T-cell (primary cell): ENCODE measurements at regions not wholly inside any gene's neighbourhood (a gene's known extent, or its start where the extent isn't known, plus 50 kb on each side); places are given as distances from the start of the nearest gene placed in this dataset.

Experiments
- ATAC-seq, 4 experiments: fragments of 200-7000 bp in 3 of 4; fragments of 150-1000 bp in 1 of 4; cut with Tn5 transposase; replicated peaks in 1 of 4; 1 replicate in 3 of 4; 2 replicates in 1 of 4; pipeline ENCODE4 v1.10.0; 2021; ENCODE audit warnings: moderate library complexity in 3 of 4, mild to moderate bottlenecking in 2 of 4, moderate number of reproducible peaks in 1 of 4
- CTCF ChIA-PET, 2 donors: fragments of 300-600 bp; sonication (Branson Sonifier 250); formaldehyde crosslinking; loops; one replicate each; lab custom pipeline; 2022; ENCODE audit warnings: antibody characterized with exemption in 2 of 2; lab: Charles Lee
- POLR2A ChIA-PET, 2 donors: fragments of 300-600 bp; sonication (Branson Sonifier 250); formaldehyde crosslinking; loops; one replicate each; lab custom pipeline; 2022; ENCODE audit warnings: antibody characterized with exemption in 2 of 2; lab: Charles Lee
- DNase-seq, 35 experiments: peaks; one replicate each; pipeline versions ENCODE4 v3.0.0 to v3.0.0-alpha.2; 2013 to 2023
- H3K27ac ChIP-seq: one replicate; pipeline ENCODE4 v1.5.1; 2013; ENCODE audit warnings: low read length
- H3K27me3 ChIP-seq, 2 experiments: replicated peaks in 1 of 2; 1 replicate in 1 of 2; 2 replicates in 1 of 2; pipeline versions ENCODE4 v1.6.1 to v1.7.0; 2013; ENCODE audit warnings: low read length in 1 of 2, mixed read lengths in 1 of 2; ENCODE audit not compliant: control insufficient read depth in 2 of 2, insufficient read depth in 2 of 2; ENCODE audit errors: extremely low read depth in 1 of 2
- H3K36me3 ChIP-seq, 2 donors: 1 replicate in 1 of 2; 2 replicates in 1 of 2; pipeline versions ENCODE4 v1.6.1 to v1.7.0; 2013; ENCODE audit warnings: low read length in 1 of 2; ENCODE audit not compliant: control insufficient read depth in 2 of 2, insufficient read depth in 1 of 2; ENCODE audit errors: extremely low read depth in 1 of 2
- H3K4me1 ChIP-seq, 2 experiments: 1 replicate in 1 of 2; 2 replicates in 1 of 2; pipeline versions ENCODE4 v1.6.1 to v1.7.0; 2013; ENCODE audit warnings: low read length in 2 of 2, mixed read lengths in 1 of 2; ENCODE audit not compliant: insufficient read depth in 2 of 2, control insufficient read depth in 1 of 2; ENCODE audit errors: extremely low read depth in 1 of 2
- H3K4me3 ChIP-seq, 2 donors: 1 replicate in 1 of 2; 2 replicates in 1 of 2; pipeline versions ENCODE4 v1.5.1 to v1.7.0; 2013; ENCODE audit warnings: mild to moderate bottlenecking in 2 of 2, low read length in 1 of 2, moderate library complexity in 1 of 2; ENCODE audit not compliant: control insufficient read depth in 1 of 2; ENCODE audit errors: extremely low read depth in 1 of 2
- H3K9me3 ChIP-seq: 2 replicates; pipeline ENCODE4 v1.7.0; 2013
- H3K27ac Mint-ChIP-seq, 2 donors: one replicate each; pipeline ENCODE4 v1.8.0; 2020 to 2021; ENCODE audit warnings: mild to moderate bottlenecking in 2 of 2, mixed read lengths in 2 of 2
- H3K27me3 Mint-ChIP-seq, 2 donors: one replicate each; pipeline ENCODE4 v1.8.0; 2021 to 2022; ENCODE audit warnings: mixed read lengths in 2 of 2
- H3K36me3 Mint-ChIP-seq: one replicate; pipeline ENCODE4 v1.8.0; 2021; ENCODE audit warnings: mixed read lengths
- H3K4me1 Mint-ChIP-seq, 3 donors: one replicate each; pipeline ENCODE4 v1.8.0; 2020 to 2022; ENCODE audit warnings: mixed read lengths in 3 of 3, mild to moderate bottlenecking in 1 of 3
- H3K4me3 Mint-ChIP-seq, 3 donors: one replicate each; pipeline ENCODE4 v1.8.0; 2020 to 2022; ENCODE audit warnings: mild to moderate bottlenecking in 3 of 3, mixed read lengths in 3 of 3, moderate library complexity in 3 of 3
- H3K9me3 Mint-ChIP-seq, 3 donors: one replicate each; pipeline ENCODE4 v1.8.0; 2020 to 2022; ENCODE audit warnings: mixed read lengths in 3 of 3
- WGBS: methylation state at CpG from one replicate; pipeline ENCODE4 v1.1.5; 2013; ENCODE audit warnings: missing lambda C conversion rate; ENCODE audit not compliant: insufficient coverage; 5-methylcytosine and 5-hydroxymethylcytosine counted together

DNA sequence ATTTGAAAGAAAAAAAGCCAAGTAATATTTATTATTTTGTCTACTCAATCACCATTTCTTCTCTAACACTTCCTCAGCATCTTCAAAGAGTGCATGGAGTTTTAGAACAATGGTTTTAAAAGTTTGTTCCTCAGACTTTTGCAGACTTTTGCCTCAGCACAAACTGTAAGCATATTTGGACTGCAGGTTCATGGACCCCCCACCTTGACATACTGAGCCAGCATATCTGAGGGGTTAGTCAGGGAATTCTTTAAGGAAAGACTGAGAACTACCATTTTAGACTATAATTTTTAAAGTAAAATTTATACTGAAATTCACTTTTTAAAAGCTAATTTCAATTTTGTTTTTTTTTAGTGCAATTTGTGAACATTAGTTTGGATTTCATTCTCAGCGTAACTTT, 1676.8 kb upstream of the PCDH20 start:
- CTCF ChIA-PET, result no interaction called here

DNA sequence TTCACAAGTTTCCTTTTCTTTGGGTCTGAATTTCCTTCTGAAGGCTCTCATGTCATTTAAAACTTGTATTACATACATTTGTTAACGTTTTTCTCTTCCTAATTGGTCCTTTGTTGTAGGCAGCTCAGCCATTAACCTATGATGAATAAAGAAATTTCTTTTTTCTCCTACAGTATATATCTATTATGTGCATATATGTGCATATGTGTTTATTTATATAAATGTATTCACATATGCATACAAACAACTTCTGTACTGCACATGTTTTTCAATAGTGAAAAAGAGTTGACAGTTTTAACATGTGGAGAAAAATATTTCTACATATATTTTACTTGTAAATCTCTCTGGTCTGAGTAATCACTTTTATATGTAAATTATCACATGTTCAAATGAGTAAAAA, 1674.9 kb upstream of the PCDH20 start:
- DNase-seq, result no peak
- H3K27me3 ChIP-seq, result no peaks in the 10 kb centered on the region
- no peak overlapping the region for H3K27ac ChIP-seq
- whole genome bisulfite sequencing, result no CpG with 5 or more reads among the region's 1 CpG
- CTCF ChIA-PET, result no interaction called here
- Mint-ChIP-seq H3K9me3 (peaks cover 0 to 6% (median 0%) of the 10 kb centered on the region in 3 donors), H3K27me3 (no peaks in the 10 kb centered on the region), H3K4me1 (no peaks in the 10 kb centered on the region), H3K4me3 (no peak overlapping the region), H3K36me3 (no peaks in the 10 kb centered on the region), H3K27ac (no peak overlapping the region)
- no peaks in the 10 kb centered on the region for H3K36me3 ChIP-seq
- no peak for ATAC-seq
- H3K9me3 ChIP-seq, result no peaks in the 10 kb centered on the region
- POLR2A ChIA-PET, result no interaction called here
- H3K4me3 ChIP-seq, result no peak overlapping the region
- no peaks in the 10 kb centered on the region for H3K4me1 ChIP-seq

More for the DNA sequence above, 1676.8 kb upstream of the PCDH20 start:
- Histone ChIP-seq H3K4me1 (no peaks in the 10 kb centered on the region), H3K27me3 (no peaks in the 10 kb centered on the region), H3K9me3 (no peaks in the 10 kb centered on the region), H3K4me3 (no peak overlapping the region), H3K27ac (no peak overlapping the region), H3K36me3 (no peaks in the 10 kb centered on the region)
- Mint-ChIP-seq H3K4me3 (no peak overlapping the region), H3K27me3 (no peaks in the 10 kb centered on the region), H3K4me1 (no peaks in the 10 kb centered on the region), H3K9me3 (peaks cover 3 to 10% (median 4%) of the 10 kb centered on the region in 3 donors), H3K36me3 (no peaks in the 10 kb centered on the region), H3K27ac (no peak overlapping the region)
- no CpG with 5 or more reads among the region's 1 CpG for WGBS
- DNase-seq, result no peak
- ATAC-seq, result no peak
- POLR2A ChIA-PET, result interaction anchor here in 1 of 2 donors (0.7 kb wide), 1 partner anchor 23 kb away, joined by 3 read pairs; no protein-coding TSS in a partner anchor

DNA sequence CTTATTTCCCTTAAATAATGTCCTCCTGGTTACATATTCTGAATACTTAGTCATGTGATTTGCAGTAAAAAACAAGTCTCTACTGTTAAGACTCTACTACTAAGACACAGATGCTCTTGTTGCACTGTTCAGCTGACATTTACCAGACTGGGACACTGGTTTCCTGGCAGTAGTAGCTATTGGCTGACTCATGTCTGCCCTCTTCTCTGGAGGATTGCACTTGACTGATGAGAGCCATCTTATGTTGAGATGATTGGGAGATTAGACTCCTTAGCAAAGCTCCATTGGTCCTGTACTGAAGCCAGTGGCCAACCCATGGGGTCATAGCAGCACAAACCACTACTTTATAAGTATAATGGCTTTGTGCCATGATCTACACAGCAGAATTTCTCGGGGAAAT, 1672.6 kb upstream of the PCDH20 start:
- WGBS, result no CpG with 5 or more reads among the region's 1 CpG
- no peak for ATAC-seq
- Histone ChIP-seq H3K9me3 (no peaks in the 10 kb centered on the region), H3K4me1 (no peaks in the 10 kb centered on the region), H3K27ac (no peak overlapping the region), H3K4me3 (no peak overlapping the region), H3K36me3 (no peaks in the 10 kb centered on the region), H3K27me3 (no peaks in the 10 kb centered on the region)
- H3K9me3 Mint-ChIP-seq, result peaks cover 0 to 11% (median 6%) of the 10 kb centered on the region in 3 donors
- no peak overlapping the region for H3K4me3 Mint-ChIP-seq
- H3K36me3 Mint-ChIP-seq, result no peaks in the 10 kb centered on the region
- DNase-seq, result no peak
- H3K27me3 Mint-ChIP-seq, result no peaks in the 10 kb centered on the region
- no peaks in the 10 kb centered on the region for H3K4me1 Mint-ChIP-seq
- POLR2A ChIA-PET, result no interaction called here
- CTCF ChIA-PET, result no interaction called here
- no peak overlapping the region for H3K27ac Mint-ChIP-seq

DNA sequence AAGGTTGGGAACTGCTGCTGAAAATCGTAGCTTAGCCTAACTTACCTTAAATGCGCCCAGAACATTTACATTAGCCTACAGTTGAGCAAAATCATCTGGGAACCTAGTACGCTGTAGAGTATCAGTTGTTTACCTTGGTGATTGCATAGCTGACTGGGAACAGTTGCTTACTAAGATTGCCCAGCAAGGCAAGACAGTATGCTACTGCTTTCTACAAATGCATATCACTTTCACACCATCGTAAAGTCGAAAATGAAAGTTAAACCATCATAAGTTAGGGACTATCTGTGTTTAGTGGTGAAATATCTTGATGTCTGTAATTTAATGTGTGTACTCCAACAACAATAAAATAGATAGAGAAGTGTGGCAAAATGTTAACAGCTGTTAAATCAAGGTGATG, 1670.6 kb upstream of the PCDH20 start:
- no peak overlapping the region for H3K4me3 Mint-ChIP-seq
- ChIA-PET POLR2A (interaction anchor here in 1 of 2 donors (0.6 kb wide), 1 partner anchor 1304 kb away, joined by 3 read pairs; no protein-coding TSS in a partner anchor), CTCF (no interaction called here)
- Histone ChIP-seq H3K4me1 (no peaks in the 10 kb centered on the region), H3K36me3 (no peaks in the 10 kb centered on the region), H3K27ac (no peak overlapping the region), H3K9me3 (no peaks in the 10 kb centered on the region), H3K27me3 (no peaks in the 10 kb centered on the region), H3K4me3 (no peak overlapping the region)
- DNase-seq (no peak), ATAC-seq (no peak)
- no peaks in the 10 kb centered on the region for H3K27me3 Mint-ChIP-seq
- H3K27ac Mint-ChIP-seq, result no peak overlapping the region
- H3K36me3 Mint-ChIP-seq, result no peaks in the 10 kb centered on the region
- no peaks in the 10 kb centered on the region for H3K4me1 Mint-ChIP-seq
- H3K9me3 Mint-ChIP-seq, result peaks cover 3 to 19% (median 9%) of the 10 kb centered on the region in 3 donors
- WGBS, result no CpG with 5 or more reads among the region's 5 CpGs

DNA sequence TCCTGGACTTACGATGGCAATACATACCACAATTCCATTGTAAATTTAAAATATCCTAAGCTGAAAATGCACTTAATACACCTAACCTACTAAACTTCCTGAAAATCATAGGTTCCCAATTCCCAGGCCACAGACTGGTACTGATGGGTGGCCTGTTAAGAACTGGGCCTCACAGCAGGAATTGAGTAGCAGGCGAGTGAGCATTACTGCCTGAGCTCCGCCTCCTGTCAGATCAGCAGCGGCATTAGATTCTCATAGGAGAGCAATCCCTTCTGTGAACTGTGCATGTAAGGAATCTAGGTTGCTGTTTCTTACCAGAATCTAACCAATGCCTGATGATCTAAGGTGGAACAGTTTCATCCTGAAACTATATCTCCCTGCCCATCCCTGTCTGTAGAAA, 1670.2 kb upstream of the PCDH20 start:
- no peaks in the 10 kb centered on the region for H3K4me1 Mint-ChIP-seq
- CTCF ChIA-PET, result no interaction called here
- H3K27me3 ChIP-seq, result no peaks in the 10 kb centered on the region
- POLR2A ChIA-PET, result no interaction called here
- no peak overlapping the region for H3K4me3 ChIP-seq
- no peak overlapping the region for H3K27ac Mint-ChIP-seq
- no peaks in the 10 kb centered on the region for H3K9me3 ChIP-seq
- H3K27ac ChIP-seq, result no peak overlapping the region
- H3K36me3 Mint-ChIP-seq, result no peaks in the 10 kb centered on the region
- 90% methylated on average over 3 of the region's 4 CpGs for WGBS
- no peaks in the 10 kb centered on the region for H3K4me1 ChIP-seq
- no peaks in the 10 kb centered on the region for H3K36me3 ChIP-seq
- DNase-seq (no peak), ATAC-seq (no peak)
- peaks cover 6 to 22% (median 12%) of the 10 kb centered on the region in 3 donors for H3K9me3 Mint-ChIP-seq
- H3K4me3 Mint-ChIP-seq, result no peak overlapping the region
- no peaks in the 10 kb centered on the region for H3K27me3 Mint-ChIP-seq

DNA sequence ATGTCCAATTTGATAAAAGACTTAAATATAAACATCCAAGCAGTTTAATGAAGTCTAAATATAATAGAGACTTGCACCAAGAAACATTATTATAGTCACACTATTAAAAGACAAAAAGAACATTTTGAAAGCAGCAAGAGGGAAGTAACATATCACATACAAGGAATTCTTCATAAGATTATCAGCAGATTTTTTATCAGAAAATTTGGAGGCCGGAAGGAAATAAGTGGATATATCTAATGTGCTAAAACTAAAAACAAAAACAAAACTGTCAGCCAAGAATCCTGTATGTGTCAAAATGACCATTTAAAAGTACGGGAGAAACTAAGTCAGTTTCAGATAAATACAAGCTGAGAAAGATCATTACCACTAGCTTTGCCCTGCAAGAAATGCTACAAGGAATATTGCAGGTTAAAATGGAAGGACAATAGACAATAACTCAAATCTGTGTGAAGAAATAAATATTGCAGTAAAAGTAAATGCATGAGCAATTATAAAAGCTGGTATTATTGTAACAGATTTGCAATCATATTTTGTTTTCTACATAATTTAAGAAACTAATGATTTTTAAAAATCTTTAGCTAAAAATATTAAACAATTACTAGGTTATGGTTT, 1665.9 kb upstream of the PCDH20 start:
- no peaks in the 10 kb centered on the region for H3K4me1 ChIP-seq
- no peak overlapping the region for H3K4me3 Mint-ChIP-seq
- no peaks in the 10 kb centered on the region for H3K36me3 ChIP-seq
- ChIA-PET POLR2A (no interaction called here), CTCF (interaction anchor here in 1 of 2 donors (0.6 to 1.0 kb wide), 2 partner anchors 35 to 43 kb away, joined by 3 to 5 read pairs; no protein-coding TSS in a partner anchor)
- H3K36me3 Mint-ChIP-seq, result no peaks in the 10 kb centered on the region
- H3K4me3 ChIP-seq, result no peak overlapping the region
- no peaks in the 10 kb centered on the region for H3K4me1 Mint-ChIP-seq
- H3K27me3 ChIP-seq, result no peaks in the 10 kb centered on the region
- peaks cover 6 to 31% (median 15%) of the 10 kb centered on the region in 3 donors for H3K9me3 Mint-ChIP-seq
- DNase-seq (no peak), ATAC-seq (no peak)
- WGBS, result no CpG with 5 or more reads among the region's 2 CpGs
- no peaks in the 10 kb centered on the region for H3K9me3 ChIP-seq
- no peak overlapping the region for H3K27ac Mint-ChIP-seq
- H3K27me3 Mint-ChIP-seq, result no peaks in the 10 kb centered on the region
- no peak overlapping the region for H3K27ac ChIP-seq
